GM18907 (cell line): ENCODE measurements at regions not wholly inside any gene's neighbourhood (a gene's known extent, or its start where the extent isn't known, plus 50 kb on each side); places are given as distances from the start of the nearest gene placed in this dataset.

Source experiments
- ATAC-seq: cut with Tn5 transposase; IDR thresholded peaks from one replicate; pipeline ENCODE4 v1.9.1; 2021; ENCODE audit warnings: mild to moderate bottlenecking, moderate library complexity; ENCODE audit not compliant: unreplicated experiment

- ATAC-seq, result no peak
Measured at GRCh38 chr16:87053016-87053982, 263.9 kb downstream of the C16orf95 start.

GRCh38 chr16:87054154-87054553 is 263.0 kb downstream of the C16orf95 start:
- no peak for ATAC-seq

GRCh38 chr16:87054856-87055255 is 262.3 kb downstream of the C16orf95 start:
- ATAC-seq, result no peak

GRCh38 chr16:87056083-87056482 is 261.1 kb downstream of the C16orf95 start:
- ATAC-seq, result no peak

GRCh38 chr16:87056551-87056950 is 260.6 kb downstream of the C16orf95 start:
- ATAC-seq, result no peak

- no peak for ATAC-seq
Measured at GRCh38 chr16:87057211-87057881, 259.8 kb downstream of the C16orf95 start.

GRCh38 chr16:87057951-87058560 is 259.1 kb downstream of the C16orf95 start:
- ATAC-seq, result no peak

- ATAC-seq, result no peak
Measured at GRCh38 chr16:87058728-87059250, 258.4 kb downstream of the C16orf95 start.

GRCh38 chr16:87060034-87060986 is 256.9 kb downstream of the C16orf95 start:
- no peak for ATAC-seq

GRCh38 chr16:87061243-87061920 is 255.8 kb downstream of the C16orf95 start:
- no peak for ATAC-seq

- ATAC-seq, result no peak
Measured at GRCh38 chr16:87062569-87063442, 254.4 kb downstream of the C16orf95 start.

GRCh38 chr16:87063543-87063942 is 253.6 kb downstream of the C16orf95 start:
- ATAC-seq, result no peak

GRCh38 chr16:87064731-87065445 is 252.3 kb downstream of the C16orf95 start:
- ATAC-seq, result no peak

- ATAC-seq, result no peak
Measured at GRCh38 chr16:87065446-87066132, 251.6 kb downstream of the C16orf95 start.

GRCh38 chr16:87066133-87067002 is 250.8 kb downstream of the C16orf95 start:
- no peak for ATAC-seq

- no peak for ATAC-seq
Measured at GRCh38 chr16:87067003-87067556, 250.1 kb downstream of the C16orf95 start.
